HEK293T (cell line): ENCODE measurements at regions not wholly inside any gene's neighbourhood (a gene's known extent, or its start where the extent isn't known, plus 50 kb on each side); places are given as distances from the start of the nearest gene placed in this dataset.

Experiments
- ARNT ChIP-seq: fragments of 450-650 bp; IDR thresholded peaks from 2 replicates; pipeline ENCODE4 v1.6.1; 2017; ENCODE audit warnings: mild to moderate bottlenecking
- BHLHE40 ChIP-seq: fragments of 450-650 bp; IDR thresholded peaks from 2 replicates; pipeline ENCODE4 v1.6.1; 2016; ENCODE audit warnings: mild to moderate bottlenecking, moderate library complexity, borderline replicate concordance
- ELF4 ChIP-seq: fragments of 450-650 bp; IDR thresholded peaks from 2 replicates; pipeline ENCODE4 v1.6.1; 2017; ENCODE audit warnings: antibody characterized with exemption
- FOXA1 ChIP-seq: fragments of 450-650 bp; IDR thresholded peaks from 2 replicates; pipeline ENCODE4 v1.6.1; 2016; ENCODE audit warnings: mild to moderate bottlenecking
- FOXK2 ChIP-seq: fragments of 450-650 bp; IDR thresholded peaks from 2 replicates; pipeline ENCODE4 v1.6.1; 2016; ENCODE audit warnings: mild to moderate bottlenecking
- SUZ12 ChIP-seq: fragments of 450-650 bp; IDR thresholded peaks from 2 replicates; pipeline ENCODE4 v1.6.1; 2016; ENCODE audit warnings: mild to moderate bottlenecking
- TARDBP ChIP-seq: fragments of 450-650 bp; IDR thresholded peaks from 2 replicates; pipeline ENCODE4 v1.6.1; 2016

- TF ChIP-seq ARNT (no peak), FOXA1 (no peak), TARDBP (no peak), SUZ12 (no peak), BHLHE40 (no peak), FOXK2 (no peak), ELF4 (no peak)
Measured at GRCh38 chr13:50219743-50220142, 204.5 kb downstream of the KCNRG start.
